Keratinocyte (primary cell): ENCODE measurements at regions not wholly inside any gene's neighbourhood (a gene's known extent, or its start where the extent isn't known, plus 50 kb on each side); places are given as distances from the start of the nearest gene placed in this dataset.
"Not testable (repeated sequence)": the region's sequence is repeated elsewhere in the genome, so short reads cannot be mapped to it uniquely, and the experiment has no call there.

Experiments used
- DNase-seq: peaks from one replicate; pipeline ENCODE4 v3.0.0-alpha.2; 2011; ENCODE audit warnings: low read depth, missing footprints, low spot score
- FAIRE-seq: peaks from 2 replicates; lab custom pipeline; 2011; peaks lifted over from hg19 to GRCh38; lab: Jason Lieb, UNC
- H2AFZ ChIP-seq: 2 replicates; pipeline ENCODE4 v1.6.0; 2012; ENCODE audit warnings: low read length, control low read depth, inconsistent platforms; ENCODE audit not compliant: control insufficient read depth
- H3K27ac ChIP-seq: 2 replicates; pipeline ENCODE4 v1.5.1; 2011; ENCODE audit warnings: low read length; ENCODE audit not compliant: control insufficient read depth, insufficient read depth
- H3K27me3 ChIP-seq: 3 replicates; pipeline ENCODE4 v1.6.0; 2011; ENCODE audit warnings: low read length; ENCODE audit not compliant: control insufficient read depth, insufficient read depth; ENCODE audit errors: extremely low read depth
- H3K36me3 ChIP-seq, 2 experiments: 2 replicates in 1 of 2; 3 replicates in 1 of 2; pipeline ENCODE4 v1.5.1; 2011; ENCODE audit warnings: low read length in 2 of 2, mild to moderate bottlenecking in 1 of 2; ENCODE audit not compliant: control insufficient read depth in 2 of 2, insufficient read depth in 2 of 2; ENCODE audit errors: extremely low read depth in 1 of 2
- H3K4me1 ChIP-seq: 3 replicates; pipeline ENCODE4 v1.5.1; 2011; ENCODE audit warnings: low read length; ENCODE audit not compliant: control insufficient read depth, insufficient read depth; ENCODE audit errors: extremely low read depth
- H3K4me2 ChIP-seq: 3 replicates; pipeline ENCODE4 v1.6.0; 2011; ENCODE audit warnings: low read depth, low read length; ENCODE audit not compliant: control insufficient read depth, insufficient read depth; ENCODE audit errors: extremely low read depth
- H3K4me3 ChIP-seq, 3 experiments: fragments of 200-600 bp in 1 of 3; sonication (generic) in 1 of 3; 2 replicates in 2 of 3; 3 replicates in 1 of 3; pipeline ENCODE4 v1.5.1; 2011 to 2016; ENCODE audit warnings: low read length in 3 of 3, mild to moderate bottlenecking in 3 of 3, control low read depth in 2 of 3, inconsistent platforms in 1 of 3, low read depth in 1 of 3, mixed read lengths in 1 of 3, mixed run types in 1 of 3, moderate library complexity in 1 of 3; ENCODE audit not compliant: control insufficient read depth in 2 of 3, insufficient read depth in 2 of 3; ENCODE audit errors: extremely low read depth in 1 of 3
- H3K79me2 ChIP-seq: 2 replicates; pipeline ENCODE4 v1.6.0; 2012; ENCODE audit warnings: low read length; ENCODE audit not compliant: control insufficient read depth, insufficient read depth
- H3K9ac ChIP-seq: 3 replicates; pipeline ENCODE4 v1.6.0; 2011; ENCODE audit warnings: low read length; ENCODE audit not compliant: control insufficient read depth, insufficient read depth; ENCODE audit errors: extremely low read depth
- H3K9me1 ChIP-seq: 3 replicates; pipeline ENCODE4 v1.6.0; 2011; ENCODE audit warnings: low read length; ENCODE audit not compliant: control insufficient read depth, insufficient read depth; ENCODE audit errors: extremely low read depth
- H3K9me3 ChIP-seq: 2 replicates; pipeline ENCODE4 v1.5.1; 2012; ENCODE audit warnings: low read depth, low read length; ENCODE audit not compliant: control insufficient read depth
- H4K20me1 ChIP-seq: 3 replicates; pipeline ENCODE4 v1.6.0; 2011; ENCODE audit warnings: low read length; ENCODE audit not compliant: control insufficient read depth, insufficient read depth; ENCODE audit errors: extremely low read depth
- EZH2 ChIP-seq: IDR thresholded peaks from one replicate; pipeline ENCODE4 v1.6.1; 2012; ENCODE audit warnings: inconsistent platforms, mild to moderate bottlenecking, low read length, moderate library complexity
- dilution Hi-C: fragments of 300-500 bp; cut with MboI; formaldehyde crosslinking; loops from one replicate; pipeline ENCODE4 v1.7.0; 2020; ENCODE audit warnings: low sequenced_read_pairs; ENCODE audit not compliant: extremely low pct_ligation_motif_present
- TF ChIP-seq, protein P1 (sequence below), 3 experiments: IDR thresholded peaks in 1 of 3; conservative IDR thresholded peaks in 1 of 3; optimal IDR thresholded peaks in 1 of 3; 2 replicates in 2 of 3; 3 replicates in 1 of 3; pipeline versions ENCODE3 to v1.5.1; 2011; ENCODE audit warnings: low read length in 3 of 3, mild to moderate bottlenecking in 3 of 3, moderate library complexity in 2 of 3, control low read depth in 1 of 3, inconsistent platforms in 1 of 3; ENCODE audit not compliant: insufficient read depth in 2 of 3; ENCODE audit errors: extremely low read depth in 1 of 3

- dilution Hi-C loops, result no loop called here
- Histone ChIP-seq H3K79me2 (no peaks in the 10 kb centered on the region), H3K27me3 (no peaks in the 10 kb centered on the region), H2AFZ (no peak overlapping the region), H3K9me3 (no peaks in the 10 kb centered on the region), H3K4me1 (no peaks in the 10 kb centered on the region), H3K4me3 (no peak overlapping the region), H3K27ac (no peak overlapping the region), H3K9me1 (no peaks in the 10 kb centered on the region), H4K20me1 (no peaks in the 10 kb centered on the region), H3K9ac (no peak overlapping the region), H3K4me2 (no peak overlapping the region), H3K36me3 (no peaks in the 10 kb centered on the region)
- DNase-seq, result no peak
- FAIRE-seq, result no peak
- TF ChIP-seq, protein P1, sequence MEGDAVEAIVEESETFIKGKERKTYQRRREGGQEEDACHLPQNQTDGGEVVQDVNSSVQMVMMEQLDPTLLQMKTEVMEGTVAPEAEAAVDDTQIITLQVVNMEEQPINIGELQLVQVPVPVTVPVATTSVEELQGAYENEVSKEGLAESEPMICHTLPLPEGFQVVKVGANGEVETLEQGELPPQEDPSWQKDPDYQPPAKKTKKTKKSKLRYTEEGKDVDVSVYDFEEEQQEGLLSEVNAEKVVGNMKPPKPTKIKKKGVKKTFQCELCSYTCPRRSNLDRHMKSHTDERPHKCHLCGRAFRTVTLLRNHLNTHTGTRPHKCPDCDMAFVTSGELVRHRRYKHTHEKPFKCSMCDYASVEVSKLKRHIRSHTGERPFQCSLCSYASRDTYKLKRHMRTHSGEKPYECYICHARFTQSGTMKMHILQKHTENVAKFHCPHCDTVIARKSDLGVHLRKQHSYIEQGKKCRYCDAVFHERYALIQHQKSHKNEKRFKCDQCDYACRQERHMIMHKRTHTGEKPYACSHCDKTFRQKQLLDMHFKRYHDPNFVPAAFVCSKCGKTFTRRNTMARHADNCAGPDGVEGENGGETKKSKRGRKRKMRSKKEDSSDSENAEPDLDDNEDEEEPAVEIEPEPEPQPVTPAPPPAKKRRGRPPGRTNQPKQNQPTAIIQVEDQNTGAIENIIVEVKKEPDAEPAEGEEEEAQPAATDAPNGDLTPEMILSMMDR (optimal IDR thresholded peaks at IDR 0.05 in 1 of 3, IDR thresholded peaks at IDR 0.05 in 1 of 3, conservative IDR thresholded peaks at IDR 0.05 in 1 of 3; ENCODE audit: extremely low read depth in 1 of 3, insufficient read depth in 2 of 3, low read length in 3 of 3), result no peak
- TF ChIP-seq EZH2, result no peak
These were observed 90.8 kb upstream of the EEPD1 start for GRCh38 chr7:36062154-36062815.

GRCh38 chr7:36064676-36065075 lies 88.4 kb upstream of the EEPD1 start:
- DNase-seq (no peak), FAIRE-seq (no peak)
- H3K36me3 ChIP-seq, result no peaks in the 10 kb centered on the region
- H4K20me1 ChIP-seq, result no peaks in the 10 kb centered on the region
- H3K9me3 ChIP-seq, result no peaks in the 10 kb centered on the region
- no peaks in the 10 kb centered on the region for H3K79me2 ChIP-seq
- no peak overlapping the region for H2AFZ ChIP-seq
- H3K27me3 ChIP-seq, result no peaks in the 10 kb centered on the region
- H3K4me1 ChIP-seq, result no peaks in the 10 kb centered on the region
- H3K9me1 ChIP-seq, result no peaks in the 10 kb centered on the region
- TF ChIP-seq EZH2, result no peak
- TF ChIP-seq, protein P1 (optimal IDR thresholded peaks at IDR 0.05 in 1 of 3, IDR thresholded peaks at IDR 0.05 in 1 of 3, conservative IDR thresholded peaks at IDR 0.05 in 1 of 3; ENCODE audit: extremely low read depth in 1 of 3, insufficient read depth in 2 of 3, low read length in 3 of 3), result no peak
- H3K9ac ChIP-seq, result no peak overlapping the region
- no peak overlapping the region for H3K4me3 ChIP-seq
- no peak overlapping the region for H3K27ac ChIP-seq
- H3K4me2 ChIP-seq, result no peak overlapping the region
- dilution Hi-C loops, result no loop called here

DNA sequence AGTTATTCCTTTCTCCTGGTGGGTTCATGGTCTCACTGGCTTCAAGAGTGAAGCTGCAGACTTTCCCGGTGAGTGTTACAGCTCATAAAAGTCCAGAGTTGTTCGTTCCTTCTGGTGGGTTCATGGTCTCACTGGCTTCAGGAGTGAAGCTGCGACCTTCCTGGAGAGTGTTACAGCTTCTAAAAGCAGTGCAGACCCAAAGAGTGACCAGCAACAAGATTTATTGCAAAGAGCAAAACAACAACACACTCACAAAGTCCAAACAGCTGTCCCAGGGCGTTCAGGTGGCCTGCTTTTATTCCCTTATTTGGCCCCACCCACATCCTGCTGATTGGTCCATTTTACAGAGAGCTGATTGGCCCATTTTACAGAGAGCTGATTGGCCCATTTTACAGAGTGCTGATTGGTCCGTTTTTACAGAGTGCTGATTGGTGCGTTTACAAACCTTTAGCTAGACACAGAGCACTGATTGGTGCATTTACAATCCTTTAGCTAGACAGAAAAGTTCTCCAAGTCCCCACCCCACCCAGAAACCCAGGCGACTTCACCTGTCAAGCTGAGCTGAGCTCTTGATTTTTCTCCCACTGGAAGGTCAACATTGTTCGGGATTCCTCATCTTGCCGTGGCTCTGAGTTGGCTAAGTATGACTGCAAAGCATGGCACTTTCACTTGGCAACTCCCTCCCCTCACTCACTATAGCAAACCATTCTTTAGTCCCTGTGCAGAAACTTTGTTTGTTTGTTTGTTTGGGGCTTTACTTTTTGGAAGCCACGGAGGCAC lies 87.3 kb upstream of the EEPD1 start:
- H3K4me3 ChIP-seq, H3K27me3 ChIP-seq, H2AFZ ChIP-seq, dilution Hi-C loops, H4K20me1 ChIP-seq, FAIRE-seq, H3K9me3 ChIP-seq, H3K9me1 ChIP-seq, H3K27ac ChIP-seq, H3K9ac ChIP-seq, DNase-seq, H3K4me1 ChIP-seq, H3K36me3 ChIP-seq, H3K4me2 ChIP-seq, H3K79me2 ChIP-seq: not testable (repeated sequence)
